Fibroblast of mammary gland (primary cell): ENCODE measurements at regions not wholly inside any gene's neighbourhood (a gene's known extent, or its start where the extent isn't known, plus 50 kb on each side); places are given as distances from the start of the nearest gene placed in this dataset.

ENCODE experiments used
- DNase-seq: peaks from one replicate; pipeline ENCODE4 v3.0.0-alpha.2; 2010; ENCODE audit warnings: low read depth
- H3K4me3 ChIP-seq: 2 replicates; pipeline ENCODE4 v1.5.1; 2011; ENCODE audit warnings: low read depth, mild to moderate bottlenecking, low read length, moderate library complexity; ENCODE audit not compliant: control insufficient read depth
- CTCF ChIP-seq: conservative IDR thresholded peaks from 2 replicates; pipeline ENCODE4 v1.5.1; 2011; ENCODE audit warnings: low read depth, low read length, inconsistent platforms; ENCODE audit not compliant: control insufficient read depth, insufficient read depth

- H3K4me3 ChIP-seq = no peak overlapping the region
- TF ChIP-seq CTCF = no peak
- no peak for DNase-seq
Observed at GRCh38 chr7:93632371-93632770, 57.8 kb upstream of the CALCR start.

- H3K4me3 ChIP-seq = no peak overlapping the region
- TF ChIP-seq CTCF = no peak
- DNase-seq = peak; percentile 1
Observed at GRCh38 chr7:93629291-93629801, 54.8 kb upstream of the CALCR start.

- DNase-seq = no peak
Observed at GRCh38 chr7:93626869-93627268, 52.3 kb upstream of the CALCR start.

More at GRCh38 chr7:93626869-93627268, 52.3 kb upstream of the CALCR start:
- H3K4me3 ChIP-seq = no peak overlapping the region
- TF ChIP-seq CTCF = no peak
